Transverse colon (tissue), 4 donors: ENCODE measurements at regions not wholly inside any gene's neighbourhood (a gene's known extent, or its start where the extent isn't known, plus 50 kb on each side); places are given as distances from the start of the nearest gene placed in this dataset.
"Not testable (repeated sequence)": the region's sequence is repeated elsewhere in the genome, so short reads cannot be mapped to it uniquely, and the experiment has no call there.

ENCODE experiments used
- DNase-seq: peaks from one replicate; pipeline ENCODE4 v3.0.0-alpha.2; 2019
- H3K27ac ChIP-seq, 4 donors: fragments of 200-600 bp; sonication (generic); 2 replicates each; pipeline ENCODE4 v1.5.1; 2016 to 2018; ENCODE audit warnings: inconsistent platforms in 4 of 4
- H3K27me3 ChIP-seq: fragments of 200-600 bp; sonication (generic); 2 replicates; pipeline ENCODE4 v1.5.1; 2017; ENCODE audit warnings: inconsistent platforms
- H3K36me3 ChIP-seq, 4 donors: fragments of 200-600 bp; sonication (generic); 2 replicates each; pipeline ENCODE4 v1.5.1; 2017 to 2019; ENCODE audit warnings: inconsistent platforms in 4 of 4
- H3K4me1 ChIP-seq, 4 donors: fragments of 200-600 bp; sonication (generic); 2 replicates each; pipeline ENCODE4 v1.5.1; 2017 to 2020; ENCODE audit warnings: inconsistent platforms in 4 of 4
- H3K4me3 ChIP-seq, 4 donors: fragments of 200-600 bp; sonication (generic); 1 replicate in 1 of 4; 2 replicates in 3 of 4; pipeline versions ENCODE4 v1.5.1 to v1.6.1; 2017 to 2019; ENCODE audit warnings: inconsistent platforms in 4 of 4
- H3K9me3 ChIP-seq, 2 donors: fragments of 200-600 bp; sonication (generic); 2 replicates each; pipeline ENCODE4 v1.5.1; 2017 to 2019; ENCODE audit warnings: inconsistent platforms in 2 of 2
- EP300 ChIP-seq: sonication (generic); formaldehyde crosslinking; IDR thresholded peaks from one replicate; pipeline ENCODE4 v1.6.1; 2017; ENCODE audit warnings: antibody characterized with exemption, low read depth
- POLR2A ChIP-seq: fragments of 450-650 bp; IDR thresholded peaks from one replicate; pipeline ENCODE4 v1.6.1; 2016; ENCODE audit warnings: antibody characterized with exemption, mild to moderate bottlenecking, moderate library complexity
- POLR2AphosphoS5 ChIP-seq, 3 donors: sonication (generic); formaldehyde crosslinking; IDR thresholded peaks; one replicate each; pipeline ENCODE4 v1.6.1; 2016; ENCODE audit warnings: antibody characterized with exemption in 3 of 3
- whole genome bisulfite sequencing, 2 donors: methylation state at CpG; one replicate each; pipeline ENCODE4 v1.1.5; 2018; ENCODE audit warnings: low coverage in 1 of 2; 5-methylcytosine and 5-hydroxymethylcytosine counted together
- in situ Hi-C, 4 donors: fragments of 200-750 bp; cut with MboI; loops; one replicate each; pipeline versions ENCODE4 v1.15.0 to v1.15.1; 2017; ENCODE audit warnings: low sequenced_read_pairs in 3 of 4, low pct_ligation_motif_present in 1 of 4, low pct_unique_long_range_greater_than_20kb in 1 of 4
- intact Hi-C: fragments of 100-400 bp; cut with DNase I; formaldehyde crosslinking; loops from one replicate; pipeline ENCODE4 v1.15.1; 2023; ENCODE audit warnings: low total_unique reads
- TF ChIP-seq, protein P1 (sequence below), 5 experiments: fragments of 200-600 bp in 3 of 5; fragments of 450-650 bp in 2 of 5; sonication (generic) in 3 of 5; IDR thresholded peaks; 1 replicate in 2 of 5; 2 replicates in 3 of 5; pipeline ENCODE4 v1.5.1; 2016 to 2017; ENCODE audit warnings: antibody characterized with exemption in 5 of 5, inconsistent platforms in 3 of 5, mild to moderate bottlenecking in 2 of 5, moderate library complexity in 1 of 5

DNA sequence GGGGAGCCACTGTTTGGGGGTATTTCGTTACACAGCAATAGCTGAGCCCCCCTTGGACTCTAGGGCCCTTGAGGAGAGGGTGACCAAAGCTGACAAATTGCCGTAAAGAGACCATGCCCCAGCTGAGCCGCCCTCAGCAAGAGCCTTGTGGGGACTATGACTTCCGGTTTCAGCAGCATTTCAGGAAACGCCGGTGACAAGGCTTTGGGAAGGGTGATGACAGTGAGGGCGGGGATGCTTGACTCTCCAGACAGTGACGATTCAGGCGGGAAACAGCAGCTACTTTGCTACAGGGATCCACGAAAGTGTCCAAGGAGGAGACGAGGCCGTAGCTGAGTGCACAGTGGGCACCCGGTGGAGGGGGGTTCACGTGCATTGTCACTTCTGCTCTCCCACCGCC, 360.8 kb downstream of the C16orf95 start:
- WGBS, 2 donors: 67% methylated on average over 15 of the region's 15 CpGs; no CpG with 5 or more reads in 1 of the 2 donors
- intact Hi-C loops (no loop called here), in situ Hi-C loops (no loop called here)
- no peaks in the 10 kb centered on the region for H3K4me1 ChIP-seq
- DNase-seq: no peak
- peaks cover 25% of the 10 kb centered on the region for H3K27me3 ChIP-seq
- TF ChIP-seq, protein P1, sequence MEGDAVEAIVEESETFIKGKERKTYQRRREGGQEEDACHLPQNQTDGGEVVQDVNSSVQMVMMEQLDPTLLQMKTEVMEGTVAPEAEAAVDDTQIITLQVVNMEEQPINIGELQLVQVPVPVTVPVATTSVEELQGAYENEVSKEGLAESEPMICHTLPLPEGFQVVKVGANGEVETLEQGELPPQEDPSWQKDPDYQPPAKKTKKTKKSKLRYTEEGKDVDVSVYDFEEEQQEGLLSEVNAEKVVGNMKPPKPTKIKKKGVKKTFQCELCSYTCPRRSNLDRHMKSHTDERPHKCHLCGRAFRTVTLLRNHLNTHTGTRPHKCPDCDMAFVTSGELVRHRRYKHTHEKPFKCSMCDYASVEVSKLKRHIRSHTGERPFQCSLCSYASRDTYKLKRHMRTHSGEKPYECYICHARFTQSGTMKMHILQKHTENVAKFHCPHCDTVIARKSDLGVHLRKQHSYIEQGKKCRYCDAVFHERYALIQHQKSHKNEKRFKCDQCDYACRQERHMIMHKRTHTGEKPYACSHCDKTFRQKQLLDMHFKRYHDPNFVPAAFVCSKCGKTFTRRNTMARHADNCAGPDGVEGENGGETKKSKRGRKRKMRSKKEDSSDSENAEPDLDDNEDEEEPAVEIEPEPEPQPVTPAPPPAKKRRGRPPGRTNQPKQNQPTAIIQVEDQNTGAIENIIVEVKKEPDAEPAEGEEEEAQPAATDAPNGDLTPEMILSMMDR (IDR thresholded peaks at IDR 0.05): no peak
- no peak for TF ChIP-seq POLR2A
- TF ChIP-seq POLR2AphosphoS5 (IDR thresholded peaks at IDR 0.05): no peak
- TF ChIP-seq EP300: no peak
- H3K4me3 ChIP-seq: no peak overlapping the region
- H3K36me3 ChIP-seq: no peaks in the 10 kb centered on the region
- no peaks in the 10 kb centered on the region for H3K9me3 ChIP-seq
- H3K27ac ChIP-seq: no peak overlapping the region

DNA sequence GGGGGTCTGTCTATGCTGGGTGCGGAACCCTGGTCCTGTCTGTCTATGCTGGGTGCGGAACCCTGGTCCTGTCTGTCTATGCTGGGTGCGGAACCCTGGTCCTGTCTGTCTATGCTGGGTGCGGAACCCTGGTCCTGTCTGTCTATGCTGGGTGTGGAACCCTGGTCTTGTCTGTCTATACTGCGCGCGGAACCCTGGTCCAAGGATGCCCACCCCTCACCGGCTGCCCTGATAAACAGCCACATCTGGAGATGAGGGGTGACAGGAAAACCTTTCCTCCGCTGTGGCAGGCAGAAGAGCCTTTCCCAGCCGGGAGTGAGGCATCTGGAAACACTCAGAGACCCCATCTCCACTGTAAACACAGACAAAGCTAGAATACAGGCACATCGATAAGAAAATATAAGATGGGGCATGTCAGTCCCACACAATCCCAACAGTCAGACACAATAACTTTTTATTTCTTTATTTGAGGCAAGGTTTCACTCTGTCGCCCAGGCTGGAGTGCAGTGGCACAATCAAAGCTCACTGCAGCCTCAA, 359.5 kb downstream of the C16orf95 start:
- H3K27ac ChIP-seq, H3K4me1 ChIP-seq, H3K4me3 ChIP-seq, H3K36me3 ChIP-seq, DNase-seq, H3K9me3 ChIP-seq, intact Hi-C loops, in situ Hi-C loops: not testable (repeated sequence)
- H3K27me3 ChIP-seq: peaks cover 25% of the 10 kb centered on the region
- WGBS, 2 donors: 72 to 85% methylated on average over 3 to 12 of the region's 12 CpGs

GRCh38 chr16:86958423-86958822, 358.8 kb downstream of the C16orf95 start:
- H3K4me3 ChIP-seq: no peak overlapping the region
- H3K9me3 ChIP-seq: no peaks in the 10 kb centered on the region
- TF ChIP-seq POLR2AphosphoS5 (IDR thresholded peaks at IDR 0.05): no peak
- TF ChIP-seq POLR2A: no peak
- TF ChIP-seq EP300: no peak
- no peak for DNase-seq
- in situ Hi-C loops (no loop called here), intact Hi-C loops (no loop called here)
- H3K27me3 ChIP-seq: peaks cover 25% of the 10 kb centered on the region
- H3K27ac ChIP-seq: no peak overlapping the region
- no peaks in the 10 kb centered on the region for H3K4me1 ChIP-seq
- H3K36me3 ChIP-seq: no peaks in the 10 kb centered on the region
- WGBS, 2 donors: 49 to 72% methylated on average over 6 to 9 of the region's 9 CpGs

- Histone ChIP-seq H3K4me3 (no peak overlapping the region), H3K27ac (no peak overlapping the region), H3K4me1 (no peaks in the 10 kb centered on the region), H3K9me3 (no peaks in the 10 kb centered on the region), H3K27me3 (peaks cover 25% of the 10 kb centered on the region), H3K36me3 (no peaks in the 10 kb centered on the region)
- DNase-seq: no peak
- in situ Hi-C loops: no loop called here
- intact Hi-C loops: no loop called here
- WGBS, 2 donors: 54% methylated on average over 20 of the region's 20 CpGs; no CpG with 5 or more reads in 1 of the 2 donors
- TF ChIP-seq POLR2A (no peak), POLR2AphosphoS5 (IDR thresholded peaks at IDR 0.05) (no peak), EP300 (no peak)
- TF ChIP-seq, protein P1 (IDR thresholded peaks at IDR 0.05): no peak
Observed at GRCh38 chr16:86959091-86959651, 358.0 kb downstream of the C16orf95 start.

- Histone ChIP-seq H3K4me3 (no peak overlapping the region), H3K4me1 (no peaks in the 10 kb centered on the region), H3K36me3 (no peaks in the 10 kb centered on the region), H3K9me3 (no peaks in the 10 kb centered on the region), H3K27ac (no peak overlapping the region), H3K27me3 (peaks cover 25% of the 10 kb centered on the region)
- WGBS, 2 donors: 57% methylated on average over 3 of the region's 3 CpGs; no CpG with 5 or more reads in 1 of the 2 donors
- DNase-seq: no peak
- intact Hi-C loops: no loop called here
- TF ChIP-seq, protein P1 (IDR thresholded peaks at IDR 0.05): no peak
- in situ Hi-C loops: no loop called here
Observed at GRCh38 chr16:86959729-86960128, 357.5 kb downstream of the C16orf95 start.
